ENCODE measurements at regions not wholly inside any gene's neighbourhood (a gene's known extent, or its start where the extent isn't known, plus 50 kb on each side); places are given as distances from the start of the nearest gene placed in this dataset.

DNA sequence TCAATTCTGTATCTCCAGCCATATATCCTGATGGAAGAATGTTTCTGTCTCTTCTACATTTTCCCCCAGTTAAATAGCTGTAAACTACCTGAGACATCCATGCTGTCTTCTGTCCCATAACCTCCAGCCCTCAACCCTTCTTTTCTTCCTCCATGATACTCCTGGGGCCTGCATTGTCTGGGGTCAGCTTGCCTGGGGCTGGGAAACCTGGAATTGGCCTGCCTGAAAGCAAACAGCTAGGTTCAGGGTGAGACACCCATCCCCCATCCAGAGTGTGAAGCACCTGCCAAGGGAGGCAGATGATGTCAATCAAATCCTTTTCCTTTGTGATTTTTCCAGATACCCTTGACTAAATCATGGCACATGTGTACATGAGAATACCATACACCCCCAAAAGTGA, 313.7 kb upstream of the MGAT5 start:
- DNase-seq (ENCODE audit: low spot score), result no peak
- Histone ChIP-seq H2AFZ (ENCODE audit: low read length) (no peak overlapping the region), H4K20me1 (ENCODE audit: insufficient read depth, low read length) (no peaks in the 10 kb centered on the region), H3K4me3 (ENCODE audit: low read depth, low read length, poor library complexity, severe bottlenecking) (no peak overlapping the region), H3K4me2 (ENCODE audit: low read length) (no peak overlapping the region), H3K4me1 (ENCODE audit: insufficient read depth, low read length, poor library complexity, severe bottlenecking) (no peaks in the 10 kb centered on the region), H3K9me2 (ENCODE audit: insufficient read depth, low read length) (no peaks in the 10 kb centered on the region), H3K9me3 (ENCODE audit: low read length) (no peaks in the 10 kb centered on the region), H3K36me3 (ENCODE audit: insufficient read depth, low read length) (no peaks in the 10 kb centered on the region), H3K27ac (ENCODE audit: low read depth, low read length, poor library complexity, severe bottlenecking) (no peak overlapping the region), H3K79me2 (ENCODE audit: insufficient read depth, low read depth, low read length) (no peaks in the 10 kb centered on the region)
- no TSS peak for BruUV-seq (replicated peaks)
- intact Hi-C loops (cut with micrococcal nuclease; ENCODE audit: unreplicated experiment), result no loop called here
- TF ChIP-seq EZH2phosphoT487 (IDR thresholded peaks at IDR 0.05; ENCODE audit: borderline replicate concordance, low read depth, low read length), result no peak
- TF ChIP-seq, protein P1, sequence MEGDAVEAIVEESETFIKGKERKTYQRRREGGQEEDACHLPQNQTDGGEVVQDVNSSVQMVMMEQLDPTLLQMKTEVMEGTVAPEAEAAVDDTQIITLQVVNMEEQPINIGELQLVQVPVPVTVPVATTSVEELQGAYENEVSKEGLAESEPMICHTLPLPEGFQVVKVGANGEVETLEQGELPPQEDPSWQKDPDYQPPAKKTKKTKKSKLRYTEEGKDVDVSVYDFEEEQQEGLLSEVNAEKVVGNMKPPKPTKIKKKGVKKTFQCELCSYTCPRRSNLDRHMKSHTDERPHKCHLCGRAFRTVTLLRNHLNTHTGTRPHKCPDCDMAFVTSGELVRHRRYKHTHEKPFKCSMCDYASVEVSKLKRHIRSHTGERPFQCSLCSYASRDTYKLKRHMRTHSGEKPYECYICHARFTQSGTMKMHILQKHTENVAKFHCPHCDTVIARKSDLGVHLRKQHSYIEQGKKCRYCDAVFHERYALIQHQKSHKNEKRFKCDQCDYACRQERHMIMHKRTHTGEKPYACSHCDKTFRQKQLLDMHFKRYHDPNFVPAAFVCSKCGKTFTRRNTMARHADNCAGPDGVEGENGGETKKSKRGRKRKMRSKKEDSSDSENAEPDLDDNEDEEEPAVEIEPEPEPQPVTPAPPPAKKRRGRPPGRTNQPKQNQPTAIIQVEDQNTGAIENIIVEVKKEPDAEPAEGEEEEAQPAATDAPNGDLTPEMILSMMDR (conservative IDR thresholded peaks at IDR 0.05; ENCODE audit: low read length), result no peak
- ChIA-PET CTCF (ENCODE audit: unreplicated experiment) (no interaction called here), POLR2A (interaction anchor here (2.0 kb wide), 1 partner anchor 9 kb away, joined by 4 read pairs; no protein-coding TSS in a partner anchor)

DNA sequence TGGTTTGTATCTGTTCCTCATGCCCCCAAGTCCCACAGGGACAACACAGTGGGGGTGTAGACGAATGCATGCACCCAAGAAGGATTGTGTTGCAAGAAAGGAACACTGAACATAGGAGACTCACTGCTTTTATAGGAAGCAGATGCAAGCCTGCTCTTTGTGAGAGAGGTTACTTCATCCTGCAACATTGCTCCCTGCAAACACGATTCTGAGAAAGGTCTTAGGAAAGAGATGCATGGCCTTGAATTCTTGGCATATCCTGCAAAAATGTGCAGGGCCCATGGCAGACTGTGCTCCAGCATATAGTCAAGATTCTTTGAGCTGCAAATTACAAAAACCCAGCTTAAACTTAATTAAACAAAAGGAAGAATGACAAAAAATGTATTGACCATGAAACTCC, 312.2 kb upstream of the MGAT5 start:
- Histone ChIP-seq H3K27ac (ENCODE audit: low read depth, low read length, poor library complexity, severe bottlenecking) (no peak overlapping the region), H3K9me2 (ENCODE audit: insufficient read depth, low read length) (no peaks in the 10 kb centered on the region), H3K36me3 (ENCODE audit: insufficient read depth, low read length) (no peaks in the 10 kb centered on the region), H2AFZ (ENCODE audit: low read length) (no peak overlapping the region), H3K4me3 (ENCODE audit: low read depth, low read length, poor library complexity, severe bottlenecking) (no peak overlapping the region), H3K9me3 (ENCODE audit: low read length) (no peaks in the 10 kb centered on the region), H4K20me1 (ENCODE audit: insufficient read depth, low read length) (no peaks in the 10 kb centered on the region), H3K4me2 (ENCODE audit: low read length) (no peak overlapping the region), H3K79me2 (ENCODE audit: insufficient read depth, low read depth, low read length) (no peaks in the 10 kb centered on the region), H3K4me1 (ENCODE audit: insufficient read depth, low read length, poor library complexity, severe bottlenecking) (no peaks in the 10 kb centered on the region)
- ChIA-PET POLR2A (interaction anchor here (2.0 kb wide), 1 partner anchor 8 kb away, joined by 4 read pairs; no protein-coding TSS in a partner anchor), CTCF (ENCODE audit: unreplicated experiment) (no interaction called here)
- TF ChIP-seq EZH2phosphoT487 (IDR thresholded peaks at IDR 0.05; ENCODE audit: borderline replicate concordance, low read depth, low read length), result no peak
- TF ChIP-seq, protein P1 (conservative IDR thresholded peaks at IDR 0.05; ENCODE audit: low read length), result no peak
- BruUV-seq (replicated peaks), result no TSS peak
- intact Hi-C loops (cut with micrococcal nuclease; ENCODE audit: unreplicated experiment), result no loop called here
- no peak for DNase-seq (ENCODE audit: low spot score)

DNA sequence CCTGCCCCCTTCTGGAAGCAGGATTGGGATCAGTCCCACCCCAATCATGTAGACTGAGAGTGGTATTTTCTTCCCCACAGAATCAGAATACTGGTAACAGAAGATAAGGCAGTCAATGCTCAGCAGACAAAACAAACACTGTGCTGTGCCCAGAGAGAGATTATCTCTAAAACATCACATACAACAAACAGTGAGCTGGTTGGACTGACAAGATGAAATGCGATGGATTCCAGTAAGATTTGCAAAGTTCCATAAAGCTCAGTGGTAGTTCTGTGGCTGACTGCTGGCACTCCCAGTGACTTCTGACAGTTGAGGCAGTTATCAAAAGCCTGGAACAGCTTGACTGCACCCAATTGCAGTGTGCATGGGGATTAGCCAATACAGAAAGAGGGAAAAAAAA, 311.5 kb upstream of the MGAT5 start:
- ChIA-PET POLR2A (interaction anchor here (0.6 kb wide), 1 partner anchor 25 kb away, joined by 3 read pairs; no protein-coding TSS in a partner anchor), CTCF (ENCODE audit: unreplicated experiment) (no interaction called here)
- DNase-seq (ENCODE audit: low spot score), result no peak
- no peak overlapping the region for H3K4me2 ChIP-seq (ENCODE audit: low read length)
- BruUV-seq (replicated peaks), result no TSS peak
- H3K4me1 ChIP-seq (ENCODE audit: insufficient read depth, low read length, poor library complexity, severe bottlenecking), result no peaks in the 10 kb centered on the region
- H3K27ac ChIP-seq (ENCODE audit: low read depth, low read length, poor library complexity, severe bottlenecking), result no peak overlapping the region
- no peaks in the 10 kb centered on the region for H3K9me2 ChIP-seq (ENCODE audit: insufficient read depth, low read length)
- no peaks in the 10 kb centered on the region for H4K20me1 ChIP-seq (ENCODE audit: insufficient read depth, low read length)
- no peaks in the 10 kb centered on the region for H3K36me3 ChIP-seq (ENCODE audit: insufficient read depth, low read length)
- TF ChIP-seq, protein P1 (conservative IDR thresholded peaks at IDR 0.05; ENCODE audit: low read length), result no peak
- no peak for TF ChIP-seq EZH2phosphoT487 (IDR thresholded peaks at IDR 0.05; ENCODE audit: borderline replicate concordance, low read depth, low read length)
- H3K9me3 ChIP-seq (ENCODE audit: low read length), result no peaks in the 10 kb centered on the region
- intact Hi-C loops (cut with micrococcal nuclease; ENCODE audit: unreplicated experiment), result no loop called here
- H2AFZ ChIP-seq (ENCODE audit: low read length), result no peak overlapping the region
- H3K79me2 ChIP-seq (ENCODE audit: insufficient read depth, low read depth, low read length), result no peaks in the 10 kb centered on the region
- H3K4me3 ChIP-seq (ENCODE audit: low read depth, low read length, poor library complexity, severe bottlenecking), result no peak overlapping the region
